NCI-H82 treated with DMSO at 0.1 percent for 48 hours (cell line): ENCODE measurements at regions not wholly inside any gene's neighbourhood (a gene's known extent, or its start where the extent isn't known, plus 50 kb on each side); places are given as distances from the start of the nearest gene placed in this dataset.

Experiments
- DNase-seq: peaks from one replicate; lab custom pipeline; 2025; ENCODE audit not compliant: unreplicated experiment; lab: John Stamatoyannopoulos, UW

DNA sequence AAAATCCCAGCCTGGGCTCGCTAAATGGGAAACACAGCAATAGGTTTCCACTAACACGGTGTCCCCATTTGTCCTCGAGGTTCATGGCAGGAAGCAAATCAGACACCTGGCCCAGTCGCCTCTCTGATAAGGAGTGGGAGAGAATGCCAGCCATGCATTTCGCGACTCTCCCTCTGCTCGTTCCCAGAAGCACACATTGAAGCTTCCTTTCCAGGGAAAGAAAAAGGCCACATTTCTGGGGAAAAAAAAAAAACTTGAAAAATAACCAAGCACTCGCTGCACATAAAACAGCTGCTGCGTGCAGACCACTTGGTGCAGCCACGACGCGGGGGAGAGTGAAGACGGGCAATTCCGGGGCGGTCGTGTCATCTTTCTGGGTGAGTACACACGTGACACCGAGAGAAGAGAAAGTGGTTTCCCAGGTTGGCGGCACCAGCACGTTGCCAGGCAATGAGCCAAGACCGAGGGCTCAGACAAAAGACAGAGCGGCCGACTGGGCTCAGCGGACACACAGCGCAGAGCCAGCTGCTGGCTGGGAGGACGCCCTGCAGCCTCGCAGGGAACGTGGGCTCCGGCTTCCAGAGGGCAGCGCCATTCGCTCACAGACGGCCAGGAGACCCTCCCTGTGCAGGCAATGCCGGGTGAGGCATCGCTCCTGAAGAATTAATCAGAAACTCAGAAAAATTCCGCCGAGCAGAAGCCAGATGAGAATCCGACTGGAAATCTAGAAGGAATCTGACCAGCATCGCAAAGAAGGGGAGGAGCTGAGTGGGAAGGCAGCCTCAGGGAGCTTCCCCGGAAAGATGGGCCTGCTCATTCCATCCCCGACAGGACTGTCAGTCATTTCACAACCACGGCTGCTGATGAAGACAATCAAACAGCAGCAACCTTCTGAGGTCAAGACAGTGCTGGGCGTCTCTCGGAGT, 83.2 kb upstream of the IRS2 start:
- DNase-seq = no peak

DNA sequence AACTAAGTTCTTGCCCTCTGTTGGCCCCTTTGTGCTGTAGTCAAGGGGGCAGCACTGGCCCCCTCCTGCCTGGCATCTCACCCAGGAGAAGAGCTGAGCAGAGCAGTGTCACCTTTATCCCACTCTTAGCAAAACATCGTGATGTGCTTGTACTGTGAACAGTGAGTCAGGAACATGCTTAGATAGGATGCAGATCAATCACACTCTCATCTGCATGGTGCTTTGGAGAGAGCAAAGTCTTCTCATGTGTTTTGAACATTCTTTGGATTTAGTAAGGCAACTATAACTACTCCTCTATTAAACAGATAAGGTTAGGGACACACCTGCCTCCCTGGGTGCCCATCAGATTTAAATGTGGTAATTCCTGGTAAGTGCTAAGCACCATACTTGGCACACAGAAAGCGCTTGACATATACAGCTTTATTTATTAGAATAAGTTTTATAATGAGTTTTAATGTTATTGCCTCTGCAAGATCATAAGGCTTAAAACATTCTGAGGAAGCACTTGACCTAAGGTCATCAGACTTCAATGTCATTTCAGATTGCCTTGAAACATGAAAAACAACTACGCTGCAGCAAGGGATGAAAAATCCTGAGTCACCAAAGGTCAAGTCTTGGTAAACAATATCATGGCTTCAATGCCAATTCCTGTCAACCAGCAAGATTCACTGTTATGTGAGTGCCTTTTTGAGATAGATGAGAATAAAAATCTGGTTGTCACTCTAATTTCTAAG, 82.4 kb upstream of the IRS2 start:
- no peak for DNase-seq

DNA sequence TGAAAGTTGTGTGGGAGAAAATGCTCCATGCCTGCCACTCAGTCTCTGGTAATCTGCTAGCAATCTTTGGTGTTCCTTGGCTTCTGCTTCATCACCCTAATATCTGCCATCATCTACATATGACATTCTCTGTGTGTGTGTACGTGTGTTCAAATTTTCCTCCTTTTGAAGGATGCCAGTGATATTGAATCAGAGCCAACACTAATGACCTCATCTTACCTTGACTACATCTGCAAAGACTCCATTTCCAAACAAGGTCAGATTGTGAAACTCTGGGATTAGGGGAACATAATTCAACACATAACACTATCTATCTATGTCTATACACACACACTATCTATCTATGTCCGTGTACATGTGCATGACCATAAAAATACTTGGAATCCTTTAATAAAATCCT, 81.4 kb upstream of the IRS2 start:
- DNase-seq = no peak

DNA sequence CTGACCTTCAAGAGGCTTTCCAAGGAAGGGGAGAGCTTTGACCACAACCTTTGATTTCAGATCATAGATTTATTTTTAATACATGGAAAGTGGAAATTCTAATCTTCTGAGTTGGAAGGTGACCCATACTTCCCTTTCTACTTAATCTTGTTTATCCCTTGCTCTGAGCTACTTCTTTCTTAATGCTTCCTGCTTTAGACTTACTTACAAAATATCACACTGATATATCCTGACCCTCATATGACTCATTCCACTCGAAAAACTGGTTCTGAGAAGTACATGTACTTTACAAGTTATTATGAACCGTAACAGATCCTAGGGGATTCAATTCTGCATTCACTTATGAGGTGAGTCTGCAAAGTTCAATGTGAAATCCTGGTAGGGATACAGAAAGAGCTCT, 76.2 kb upstream of the IRS2 start:
- DNase-seq = no peak

DNA sequence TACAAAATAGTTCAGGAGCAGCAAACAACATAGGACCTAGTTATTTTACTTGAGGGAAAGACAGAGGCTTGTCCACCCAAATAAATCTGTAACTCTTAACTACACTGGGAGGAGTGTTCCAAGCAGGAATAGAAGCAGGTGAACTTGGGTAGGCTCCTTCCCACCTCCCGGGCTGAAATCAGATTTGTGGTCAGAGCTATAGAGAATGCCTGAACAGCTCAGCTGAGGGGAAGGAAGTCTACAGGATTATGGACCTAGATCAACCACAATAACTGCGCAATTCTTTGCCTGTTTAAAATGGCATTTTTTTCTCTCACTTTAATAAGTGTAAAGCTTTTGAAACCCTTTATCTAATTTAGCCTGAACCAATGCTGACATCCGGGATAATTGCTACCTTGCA, 73.5 kb upstream of the IRS2 start:
- DNase-seq = no peak

DNA sequence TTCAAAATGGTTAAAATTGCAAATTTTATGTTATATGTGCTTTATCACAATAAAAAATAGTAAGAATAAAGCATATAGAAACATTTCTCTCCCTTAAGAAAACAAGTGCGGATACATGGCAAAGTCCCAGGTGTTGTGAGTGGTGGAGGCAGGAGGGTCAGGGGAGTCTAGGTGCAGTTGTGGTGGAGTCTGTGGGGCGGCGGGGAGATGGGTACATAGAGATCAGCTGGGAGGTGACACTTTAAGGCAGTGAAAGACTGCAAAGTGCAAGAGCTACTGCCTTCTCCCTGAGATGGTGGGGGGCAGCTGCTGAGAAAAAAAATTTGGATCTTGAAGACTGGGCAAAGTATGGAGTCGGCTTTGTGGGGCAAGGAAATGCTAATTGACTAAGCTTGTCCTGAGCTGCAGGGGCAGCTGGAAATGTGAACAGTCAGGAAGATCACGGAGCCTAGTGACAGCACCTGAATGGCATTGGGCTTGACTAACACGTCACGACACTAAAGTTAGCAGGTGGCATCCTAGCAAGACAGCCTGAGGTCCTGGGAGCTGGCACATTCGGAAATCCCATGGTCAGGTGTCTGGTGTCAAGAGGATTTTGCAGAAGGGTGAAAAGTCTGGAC, 72.9 kb upstream of the IRS2 start:
- no peak for DNase-seq

DNA sequence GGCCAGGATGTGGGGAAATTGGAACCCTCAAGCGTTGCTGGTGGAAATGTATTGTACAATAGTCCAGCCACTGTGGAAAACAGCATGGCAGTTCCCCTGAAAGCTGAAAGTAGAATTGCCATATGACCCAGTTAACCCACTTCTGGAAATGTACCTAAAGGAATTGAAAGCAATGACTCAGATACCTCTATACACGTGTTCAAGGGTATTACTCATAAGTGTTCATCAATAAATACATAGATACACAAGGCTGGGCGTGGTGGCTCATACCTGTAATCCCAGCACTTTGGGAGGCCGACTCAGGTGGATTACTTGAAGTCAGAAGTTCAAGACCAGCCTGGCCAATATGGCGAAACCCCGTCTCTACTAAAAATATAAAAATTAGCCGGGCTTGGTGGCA, 71.9 kb upstream of the IRS2 start:
- no peak for DNase-seq

DNA sequence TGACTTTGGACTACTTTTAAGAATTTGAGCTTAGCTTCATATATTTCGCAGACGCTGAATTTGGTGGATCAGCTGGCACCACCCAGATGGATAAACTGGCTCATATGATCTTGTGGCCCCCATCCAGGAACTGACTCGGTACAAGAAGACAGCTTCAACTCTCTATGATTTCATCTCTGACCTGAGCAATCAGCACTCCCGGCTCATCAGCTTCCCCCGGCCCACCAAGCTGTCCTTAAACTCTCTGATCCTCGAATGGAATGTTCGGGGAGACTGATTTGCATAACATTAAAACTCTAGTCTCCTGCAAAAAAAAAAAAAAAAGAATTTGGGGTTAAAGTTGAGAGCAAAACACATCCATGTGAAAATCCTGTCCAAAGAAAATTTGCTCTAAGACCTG, 71.4 kb upstream of the IRS2 start:
- no peak for DNase-seq

DNA sequence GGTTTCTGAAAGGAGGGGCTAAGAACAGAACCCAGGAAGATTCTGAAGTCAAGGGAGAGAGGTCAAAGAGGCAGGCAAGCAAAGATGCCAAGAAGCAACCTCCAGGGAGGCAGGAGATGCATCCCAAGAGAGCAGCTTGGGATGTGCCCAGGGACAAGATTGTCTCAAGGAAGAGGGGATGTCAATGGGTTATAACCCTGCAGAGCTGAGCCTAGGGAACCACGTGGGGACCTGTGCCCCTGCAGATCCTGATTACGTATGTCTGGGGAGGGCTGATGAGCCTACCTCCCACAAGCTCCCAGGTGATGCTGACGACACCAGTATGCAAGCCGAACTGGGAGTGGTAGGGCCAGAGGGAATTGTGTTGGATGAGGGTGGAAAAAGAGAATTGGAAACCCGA, 70.9 kb upstream of the IRS2 start:
- DNase-seq = no peak

DNA sequence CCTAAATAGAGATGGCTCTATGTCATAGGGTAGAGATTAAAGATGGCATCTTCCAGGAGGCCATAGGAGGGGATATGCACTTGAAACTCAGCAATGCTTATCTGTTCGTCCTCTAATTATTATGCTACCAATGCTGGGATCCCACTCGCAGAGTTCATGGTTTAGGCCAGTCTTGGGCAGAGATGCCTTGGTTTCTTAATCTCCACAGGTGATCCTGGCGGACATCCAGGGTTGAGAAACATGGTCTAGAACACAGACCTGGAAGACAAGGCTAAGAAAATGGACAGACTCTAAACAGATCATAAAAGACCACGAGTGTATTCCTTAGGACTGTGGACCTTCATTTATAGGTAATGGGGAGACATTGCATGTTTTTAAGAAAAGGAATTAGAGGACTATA, 70.0 kb upstream of the IRS2 start:
- no peak for DNase-seq

DNA sequence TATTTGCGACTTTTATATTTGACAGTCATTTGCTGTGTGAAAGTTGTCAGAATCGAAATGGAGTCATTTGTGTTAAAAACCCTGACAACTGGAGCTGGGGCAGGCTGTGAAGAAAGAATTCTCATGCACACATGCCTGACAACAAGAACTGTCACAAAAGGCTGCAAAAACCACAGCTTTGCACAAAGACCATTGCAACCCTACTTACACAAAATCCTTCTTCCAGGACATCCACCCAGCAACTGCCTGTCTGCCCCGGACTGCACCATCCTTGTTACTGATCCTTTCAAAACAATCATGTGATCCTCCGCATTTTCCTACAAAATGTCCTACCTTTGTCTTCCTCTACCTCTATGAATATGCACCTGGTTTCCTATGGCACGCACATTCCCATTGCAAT, 66.8 kb upstream of the IRS2 start:
- DNase-seq = no peak

DNA sequence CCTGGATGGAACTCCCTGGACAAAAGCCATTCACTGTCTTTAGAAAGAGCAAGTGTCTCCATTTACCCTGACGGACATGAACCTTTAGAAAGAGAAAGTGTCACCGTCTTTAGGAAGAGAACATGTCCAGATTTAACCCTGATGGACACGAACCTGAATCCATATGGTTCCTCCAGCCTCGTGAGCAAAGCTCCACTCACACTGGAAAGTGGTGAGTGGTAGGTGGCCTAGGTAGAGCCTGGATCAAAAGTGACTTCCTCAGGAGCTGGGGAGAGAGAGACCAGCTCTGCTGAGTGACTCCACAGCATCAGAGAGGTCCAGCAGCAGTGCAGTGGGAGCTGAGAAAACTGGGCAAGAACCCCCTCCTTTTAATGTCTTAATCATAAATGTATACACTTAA, 59.8 kb upstream of the IRS2 start:
- DNase-seq = no peak

DNA sequence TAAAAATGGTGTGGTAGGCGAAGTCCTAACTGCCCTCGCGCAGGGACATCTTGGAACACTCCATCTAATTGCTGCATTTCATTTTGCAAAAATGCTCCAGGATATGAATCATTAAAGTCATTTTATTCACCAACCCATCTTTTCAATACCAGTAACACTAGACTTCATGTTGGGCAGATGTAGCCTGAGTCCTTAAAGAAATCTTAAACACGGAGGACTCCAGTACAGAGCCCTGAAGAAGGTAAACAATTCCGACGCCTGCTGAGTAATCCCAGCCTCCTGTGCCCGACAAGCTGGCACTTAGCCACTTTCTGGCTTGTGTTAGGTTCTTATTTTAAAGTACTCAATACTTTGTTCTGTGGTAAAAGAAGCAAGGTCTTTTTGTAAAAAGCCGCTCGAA, 58.0 kb upstream of the IRS2 start:
- no peak for DNase-seq

DNA sequence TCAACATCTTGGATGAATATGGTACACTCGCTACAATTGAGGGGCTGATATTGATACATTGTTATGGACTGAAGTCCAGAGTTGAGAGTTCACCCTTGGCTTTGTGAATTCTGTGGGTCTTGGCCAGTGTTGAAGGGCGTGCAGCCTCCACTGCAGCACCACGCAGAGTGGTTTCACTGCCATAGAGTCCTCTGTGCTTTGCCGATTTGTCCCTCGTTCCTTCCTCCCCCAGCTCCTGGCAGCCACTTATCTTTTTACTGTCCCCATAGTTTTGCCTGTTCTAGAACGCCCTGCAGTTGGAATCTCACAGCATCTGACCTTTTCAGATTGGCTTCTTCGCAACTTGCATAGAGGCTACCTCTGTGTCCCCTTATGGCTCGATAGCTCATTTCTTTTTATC, 57.3 kb upstream of the IRS2 start:
- DNase-seq = no peak

DNA sequence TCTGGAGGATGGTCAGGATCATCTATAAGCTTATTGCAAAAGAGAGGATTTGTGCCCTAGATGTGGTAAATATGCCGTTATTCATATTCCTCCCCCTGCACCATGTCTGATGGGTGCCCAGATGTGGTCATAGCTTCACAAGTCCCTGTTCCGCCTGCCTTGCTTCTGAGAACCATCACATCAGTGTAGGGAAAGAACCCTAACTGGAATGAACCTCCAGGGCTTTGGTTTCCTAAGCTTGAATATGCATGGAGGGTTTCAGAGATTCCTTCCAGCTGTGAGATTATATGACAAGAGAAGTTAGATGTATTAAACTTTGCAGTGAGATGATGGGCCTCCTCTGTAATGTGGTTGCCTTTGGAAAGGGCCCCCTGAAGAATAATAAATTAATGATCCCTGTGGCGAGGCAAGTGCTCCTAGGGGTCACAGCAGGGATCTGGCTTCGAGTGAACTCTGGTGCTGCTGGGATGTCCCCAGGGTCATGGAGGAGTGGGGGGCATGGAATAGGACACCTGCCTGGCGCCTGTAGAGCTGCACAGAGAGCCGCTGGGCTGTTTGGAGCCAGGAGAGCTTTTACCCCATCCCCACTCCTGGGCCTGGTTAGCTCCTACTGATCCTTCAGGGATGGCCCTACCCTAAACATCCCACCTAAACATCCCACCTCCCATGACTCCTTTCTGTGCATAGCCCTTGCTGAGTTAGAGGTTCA, 56.0 kb upstream of the IRS2 start:
- DNase-seq = no peak

DNA sequence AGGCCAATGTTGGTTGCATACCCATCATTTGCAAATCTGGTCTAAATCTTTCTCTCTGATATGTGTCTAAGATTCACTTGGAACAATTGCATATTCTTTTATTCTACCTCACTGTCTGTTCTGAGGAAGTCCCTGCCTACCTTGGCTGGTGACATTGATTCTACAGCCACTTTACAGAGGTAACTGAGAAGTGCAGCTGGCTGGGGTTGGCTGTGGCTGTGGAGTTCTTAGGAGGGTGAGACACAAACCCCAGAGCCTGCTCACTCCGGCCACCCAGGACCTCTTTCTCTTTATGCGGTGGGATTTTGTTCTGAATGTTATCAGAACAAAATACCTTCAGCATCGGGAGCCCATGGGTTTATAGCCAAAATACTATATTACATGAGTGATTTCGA, 54.5 kb upstream of the IRS2 start:
- no peak for DNase-seq

DNA sequence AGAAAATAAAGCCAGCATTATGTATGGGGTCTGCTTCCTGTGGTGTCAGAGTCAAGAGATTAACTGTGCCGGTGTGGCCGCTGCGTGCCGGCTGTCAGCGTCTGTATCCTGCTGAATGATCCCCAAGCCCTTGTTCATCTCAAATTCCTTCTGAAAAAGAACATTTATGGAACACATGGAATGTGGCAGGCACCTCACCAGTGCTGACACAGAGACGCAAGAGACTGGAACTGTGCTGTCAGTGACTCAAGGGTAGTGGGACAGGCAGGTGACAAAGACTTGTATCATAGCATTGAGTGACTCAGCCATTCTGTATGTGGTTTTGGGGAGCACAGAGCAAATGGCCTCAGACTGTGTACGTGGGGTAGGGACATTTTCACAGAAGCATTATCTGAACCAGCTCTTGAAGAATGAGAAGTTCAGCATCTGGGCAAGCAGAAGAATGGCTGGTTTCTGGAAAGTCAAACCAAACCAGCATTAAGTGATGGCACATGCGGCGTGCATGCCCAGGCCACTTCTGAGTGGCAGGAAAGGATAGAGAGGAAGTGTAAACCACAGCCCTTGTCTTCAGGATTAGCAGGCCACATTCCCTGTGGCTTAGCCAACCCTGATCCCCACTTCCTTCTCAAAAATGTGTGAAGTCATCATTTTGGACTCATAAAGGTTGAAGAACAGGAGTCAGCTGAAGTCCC, 54.0 kb upstream of the IRS2 start:
- DNase-seq = no peak

DNA sequence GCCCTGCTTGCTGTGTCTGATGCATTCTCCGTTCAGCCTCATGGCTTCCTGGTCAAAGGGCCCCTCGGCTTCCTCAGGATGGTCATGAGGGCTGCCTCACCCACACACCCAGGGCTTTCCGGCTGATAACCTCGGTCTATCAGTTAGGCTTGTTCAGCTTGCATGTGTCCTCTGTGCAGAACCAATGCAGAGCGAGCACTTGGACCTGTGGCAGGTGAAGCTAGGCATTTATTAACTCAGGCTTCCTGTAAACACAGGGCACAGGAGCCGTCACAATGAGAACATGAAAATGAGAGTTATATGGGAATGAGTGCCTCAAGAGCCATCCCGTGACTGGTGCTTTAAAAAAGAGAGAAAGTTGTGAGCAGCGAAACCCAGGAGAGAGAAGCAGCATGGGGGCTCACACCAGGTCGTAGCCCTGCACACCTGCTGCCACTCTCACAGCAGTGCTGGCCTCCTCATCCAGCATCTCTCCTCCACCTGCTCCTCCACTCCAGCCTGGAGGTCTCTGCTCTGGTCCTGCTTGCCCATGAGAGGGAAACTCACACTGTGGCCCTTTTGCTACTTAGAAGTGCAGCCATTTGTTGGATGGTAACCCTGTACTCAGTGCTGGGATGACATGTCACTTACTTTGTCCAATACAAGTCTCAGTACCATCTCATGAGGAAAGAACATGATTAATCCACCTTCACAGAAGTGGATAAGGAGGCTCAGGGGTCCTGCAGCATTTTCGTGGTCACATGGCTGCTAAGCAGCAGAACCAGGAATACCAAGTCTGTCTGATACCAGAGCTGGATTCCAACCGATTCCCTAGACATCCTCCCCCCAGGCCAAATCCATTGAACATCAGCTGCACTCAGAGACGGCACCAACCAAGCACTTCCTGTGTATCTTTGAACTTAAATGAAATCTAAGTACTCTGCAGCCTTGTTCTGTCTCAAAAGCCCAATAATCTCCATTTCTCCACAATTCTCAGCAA, 50.5 kb upstream of the IRS2 start:
- no peak for DNase-seq
